ENCODE measurements at regions not wholly inside any gene's neighbourhood (a gene's known extent, or its start where the extent isn't known, plus 50 kb on each side); places are given as distances from the start of the nearest gene placed in this dataset.
"Not testable (repeated sequence)": the region's sequence is repeated elsewhere in the genome, so short reads cannot be mapped to it uniquely, and the experiment has no call there.

- no peak for DNase-seq
These were observed 1787.0 kb upstream of the PIK3C3 start for GRCh38 chr18:40168026-40168425.

- DNase-seq: no peak
These were observed 1791.8 kb upstream of the PIK3C3 start for GRCh38 chr18:40163254-40163653.

GRCh38 chr18:40160361-40160760 lies 1794.7 kb upstream of the PIK3C3 start:
- no peak for DNase-seq

DNA sequence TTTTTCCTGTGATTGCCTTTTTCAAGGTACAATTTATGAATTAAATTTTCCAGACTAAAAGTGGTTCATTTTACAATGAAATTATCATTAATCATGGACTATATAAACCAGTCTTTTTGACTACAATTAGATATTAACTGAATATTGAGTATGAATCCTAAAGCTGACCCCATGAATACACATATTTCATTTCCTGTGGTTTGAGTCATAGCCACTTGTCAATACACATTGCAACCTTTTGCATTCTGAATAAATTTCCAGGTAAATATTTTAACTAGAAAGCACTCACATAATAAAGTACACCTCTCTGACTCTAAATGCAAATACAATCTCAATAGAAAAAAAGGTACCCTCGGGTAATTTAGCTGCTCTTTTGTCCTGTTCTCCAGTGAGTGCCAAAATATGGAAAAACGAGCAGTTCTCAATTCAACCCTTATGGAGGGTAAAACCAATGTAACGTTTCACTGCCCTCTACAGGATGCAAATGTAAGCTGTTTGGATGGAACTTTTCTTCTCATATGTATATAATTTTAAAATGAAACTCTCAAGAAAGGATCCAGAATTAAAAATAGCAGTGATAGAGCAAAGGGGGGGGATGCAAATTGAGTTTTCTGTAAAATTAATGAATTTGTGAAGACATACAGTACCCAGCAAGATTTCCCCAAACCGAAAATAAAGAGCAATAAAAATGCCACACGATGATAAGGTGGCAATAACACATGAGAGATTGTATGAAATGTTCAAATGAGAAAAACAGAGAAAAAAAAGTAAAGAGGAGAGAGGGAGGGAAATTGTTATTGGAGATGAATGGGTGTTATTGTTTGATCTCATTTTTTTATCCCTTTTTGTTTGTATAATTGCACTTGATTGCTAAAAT lies 1795.7 kb upstream of the PIK3C3 start:
- no peak for DNase-seq

DNA sequence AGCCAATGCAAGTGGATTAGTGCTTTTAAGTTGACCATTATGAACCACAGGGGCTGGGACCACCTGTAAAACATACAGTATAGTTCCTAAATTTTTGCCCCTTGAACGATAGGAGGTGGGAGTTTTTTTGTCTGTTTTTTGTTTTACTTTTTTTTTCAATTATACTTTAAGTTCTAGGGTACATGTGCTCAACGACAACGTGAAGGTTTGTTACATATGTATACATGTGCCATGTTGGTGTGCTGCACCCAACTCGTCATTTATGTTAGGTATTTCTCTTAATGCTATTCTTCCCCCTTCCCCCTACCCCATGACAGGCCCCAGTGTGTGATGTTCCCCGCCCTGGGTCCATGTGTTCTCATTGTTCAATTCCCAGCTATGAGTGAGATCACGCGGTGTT lies 1797.9 kb upstream of the PIK3C3 start:
- DNase-seq: no peak

DNA sequence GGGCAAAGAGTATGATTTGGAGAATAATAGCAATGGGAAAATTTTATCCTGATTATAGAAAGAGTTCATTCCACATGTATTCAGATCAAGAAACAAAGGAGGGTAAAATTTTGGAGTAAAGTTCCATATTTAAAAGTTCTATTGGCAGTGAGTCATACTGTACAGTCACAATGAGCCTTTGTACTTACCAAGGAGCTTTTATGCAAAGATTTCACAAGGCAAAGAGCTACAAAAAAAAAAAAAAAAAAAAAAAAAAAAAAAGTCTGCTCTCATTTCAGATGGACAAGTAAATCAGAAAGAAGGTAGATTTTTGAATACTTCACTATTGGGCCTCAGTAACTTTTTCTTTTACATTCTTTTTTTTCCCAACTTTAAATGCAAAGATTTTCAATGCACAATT lies 1802.2 kb upstream of the PIK3C3 start:
- no peak for DNase-seq

DNA sequence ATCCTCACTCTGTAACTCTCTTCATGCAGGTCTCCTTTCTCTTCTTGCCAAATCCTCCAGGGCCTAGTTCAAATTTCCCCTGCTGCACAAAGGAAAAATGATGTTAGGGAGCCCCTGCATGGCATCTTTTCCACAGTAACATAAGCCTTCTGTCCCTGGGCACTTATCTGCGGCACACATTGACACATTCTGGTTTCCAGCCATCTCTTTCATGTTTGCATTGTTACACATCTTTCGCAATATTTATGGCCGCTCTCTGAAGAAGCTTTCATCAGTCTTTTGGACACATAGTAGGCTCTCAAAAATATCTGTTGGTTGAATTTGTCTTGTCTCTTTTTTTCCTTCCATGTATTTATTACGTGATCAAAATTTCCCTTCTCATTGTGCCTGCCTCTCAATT lies 1806.1 kb upstream of the PIK3C3 start:
- no peak for DNase-seq

DNA sequence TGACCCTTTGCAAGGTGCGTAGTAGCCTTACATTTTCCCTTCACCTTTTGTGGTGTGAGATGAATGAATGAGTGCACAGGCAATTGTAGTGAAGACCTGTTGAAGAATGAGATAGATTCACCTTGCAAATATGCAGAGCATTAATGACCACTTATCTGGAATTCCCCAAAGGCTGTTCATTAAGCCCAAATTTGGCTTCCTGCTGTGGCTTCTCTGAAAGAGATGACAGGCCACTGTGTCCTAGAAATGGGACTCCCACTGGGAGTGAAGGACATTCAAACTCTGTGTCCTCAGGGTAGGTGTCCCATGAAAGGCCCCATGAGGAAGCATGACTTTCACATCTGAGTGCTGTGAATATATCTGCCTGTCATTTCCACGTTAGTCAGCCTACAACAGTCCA lies 1821.8 kb upstream of the PIK3C3 start:
- no peak for DNase-seq

DNA sequence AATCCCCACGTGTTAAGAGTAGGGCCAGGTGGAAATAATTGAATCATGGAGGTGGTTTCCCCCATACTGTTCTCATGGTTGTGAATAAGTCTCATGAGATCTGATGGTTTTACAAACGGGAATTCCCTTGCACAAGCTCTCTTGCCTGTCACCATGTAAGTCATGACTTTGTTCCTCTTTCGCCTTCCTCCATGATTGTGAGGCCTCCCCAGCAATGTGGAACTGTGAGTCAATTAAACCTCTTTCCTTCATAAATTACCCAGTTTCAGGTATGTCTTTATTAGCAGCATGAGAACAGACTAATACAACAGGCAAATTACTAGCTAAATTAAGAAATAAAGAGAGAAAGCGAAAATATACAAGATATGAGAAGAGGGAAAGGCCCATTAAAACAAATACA lies 1822.6 kb upstream of the PIK3C3 start:
- not testable (repeated sequence) for DNase-seq

DNA sequence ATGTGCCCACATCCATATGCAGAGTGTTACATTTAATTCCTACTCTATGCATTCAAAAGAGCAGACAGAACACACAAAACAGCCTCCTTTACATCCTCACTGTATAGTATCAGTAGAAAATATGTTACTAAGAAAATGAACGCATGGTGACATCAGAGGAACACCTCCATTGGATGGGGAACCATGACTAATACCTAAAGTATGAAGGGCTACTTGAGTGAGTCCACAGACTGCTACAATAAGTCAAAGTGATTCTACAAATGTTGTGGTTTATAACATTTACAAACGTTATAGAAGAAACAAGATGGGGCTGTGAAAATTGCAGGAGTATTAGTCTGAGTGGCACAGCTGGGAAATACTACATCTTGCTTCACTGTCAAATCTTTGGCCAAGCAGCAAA lies 1830.9 kb upstream of the PIK3C3 start:
- no peak for DNase-seq

DNA sequence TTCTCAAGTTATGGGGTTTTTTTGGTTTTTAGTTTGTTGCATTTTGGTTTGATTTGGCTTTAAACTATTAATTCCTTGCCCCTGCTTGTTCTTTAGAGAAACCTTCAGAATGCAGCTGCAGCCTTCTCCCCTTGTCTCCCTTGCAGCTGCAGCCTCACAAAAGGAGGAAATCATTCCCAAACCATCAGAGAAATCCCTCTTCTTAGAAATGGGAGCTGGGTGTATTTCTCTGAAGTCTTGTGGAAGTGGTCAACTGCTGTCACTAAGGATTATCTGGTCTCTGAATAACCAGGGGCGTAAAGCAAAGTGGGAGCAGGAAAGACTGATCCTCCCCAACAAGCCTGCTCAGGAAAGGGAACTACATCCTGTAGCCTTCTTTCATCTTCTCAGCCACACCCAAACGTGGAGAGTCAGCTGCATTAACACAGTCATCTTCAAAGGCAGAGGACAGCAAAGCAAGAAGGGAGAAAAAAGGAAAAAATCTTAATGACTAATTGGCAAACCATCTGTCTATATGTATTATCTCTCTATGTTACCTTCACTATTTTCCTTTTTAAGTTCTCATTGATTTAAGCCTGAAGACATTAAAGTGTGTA lies 1834.1 kb upstream of the PIK3C3 start:
- no peak for DNase-seq

- no peak for DNase-seq
These were observed 1834.7 kb upstream of the PIK3C3 start for GRCh38 chr18:40120356-40120755.

DNA sequence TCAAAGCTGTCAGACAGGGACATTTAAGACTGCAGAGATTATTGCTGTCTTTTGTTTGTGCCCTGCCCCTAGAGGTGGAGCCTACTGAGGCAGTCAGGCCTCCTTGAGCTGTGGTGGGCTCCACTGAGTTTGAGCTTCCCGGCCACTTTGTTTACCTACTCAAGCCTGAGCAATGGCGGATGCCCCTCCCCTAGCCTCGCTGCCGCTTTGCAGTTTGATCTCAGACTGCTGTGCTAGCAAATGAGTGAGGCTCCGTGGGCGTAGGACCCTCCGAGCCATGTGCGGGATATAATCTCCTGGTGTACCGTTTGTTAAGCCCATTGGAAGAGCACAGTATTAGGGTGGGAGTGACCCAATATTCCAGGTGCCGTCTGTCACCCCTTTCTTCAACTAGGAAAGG lies 1835.5 kb upstream of the PIK3C3 start:
- not testable (repeated sequence) for DNase-seq

DNA sequence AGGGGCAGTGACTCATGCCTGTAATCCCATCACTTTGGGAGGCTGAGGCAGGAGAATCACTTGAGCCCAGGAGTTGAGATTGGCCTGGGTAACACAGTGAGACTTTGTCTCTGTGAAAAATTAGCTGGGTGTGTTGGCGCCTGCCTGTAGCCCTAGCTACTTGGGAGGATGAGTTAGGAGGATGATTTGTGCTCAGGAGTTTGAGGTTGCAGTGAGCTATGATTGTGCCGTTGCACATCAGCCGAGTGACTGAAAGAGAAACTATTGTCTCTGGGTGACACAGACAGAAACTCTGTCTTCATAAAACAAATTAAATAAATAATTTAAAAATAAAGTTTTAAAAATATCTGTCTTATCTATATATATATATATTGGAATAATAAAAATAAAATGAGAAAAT lies 1844.6 kb upstream of the PIK3C3 start:
- DNase-seq: no peak

GRCh38 chr18:40109252-40110049 lies 1845.6 kb upstream of the PIK3C3 start:
- DNase-seq: no peak

DNA sequence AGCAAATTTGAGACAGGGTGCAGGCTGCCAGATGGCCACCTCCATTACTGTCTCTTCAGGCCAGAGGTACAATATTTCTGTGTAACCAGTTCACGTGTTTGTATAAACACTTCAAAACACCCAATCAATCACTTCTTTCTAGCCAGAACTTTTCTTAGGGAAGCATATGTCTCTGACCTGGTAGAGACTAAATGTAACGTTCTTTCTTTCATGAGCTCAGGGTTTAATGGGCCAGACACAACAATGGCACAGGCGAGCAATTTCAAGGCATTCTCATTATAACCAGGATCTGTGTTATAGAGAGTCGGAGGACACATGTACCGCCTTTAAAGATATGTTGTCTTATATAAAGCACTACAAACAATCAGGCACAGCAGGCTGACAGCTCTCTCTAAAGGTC lies 1846.4 kb upstream of the PIK3C3 start:
- no peak for DNase-seq

DNA sequence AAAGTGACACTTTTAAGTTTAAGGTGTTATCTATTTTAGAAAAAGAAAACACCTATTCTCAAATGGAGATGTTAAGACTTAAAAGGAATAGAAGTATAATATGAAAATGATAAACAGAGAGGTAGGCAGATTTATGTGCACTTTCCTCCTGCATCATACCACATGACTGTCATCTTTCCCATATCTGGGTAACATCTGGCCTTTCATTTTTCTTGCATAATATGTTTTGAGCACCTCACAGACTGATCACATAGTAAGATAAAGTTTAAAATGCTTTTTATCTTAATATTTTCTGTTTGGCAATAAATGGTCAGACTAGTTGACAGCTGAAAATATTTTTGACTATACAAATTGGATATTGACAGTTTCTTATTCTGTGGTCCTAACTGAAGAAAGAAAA lies 1852.1 kb upstream of the PIK3C3 start:
- no peak for DNase-seq

GRCh38 chr18:40099641-40100040 lies 1855.4 kb upstream of the PIK3C3 start:
- DNase-seq: no peak

DNA sequence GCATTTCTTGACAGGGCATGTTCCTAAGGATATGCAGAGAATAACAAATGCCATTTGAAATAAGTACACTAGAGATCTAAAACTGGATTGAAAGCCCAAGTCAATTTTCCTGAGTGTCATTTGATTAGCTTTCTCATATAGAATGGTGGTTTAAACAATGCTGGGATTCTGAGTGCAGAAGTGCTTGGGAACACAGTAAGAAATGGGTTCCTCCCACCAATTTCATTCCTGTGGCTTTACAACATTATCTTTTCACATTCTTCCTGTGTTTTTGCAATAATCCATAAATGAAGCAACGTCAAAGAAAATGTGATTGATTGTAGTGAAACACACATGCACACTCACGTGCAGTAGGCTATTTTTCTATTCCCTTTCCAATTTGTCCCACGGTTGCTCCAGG lies 1858.4 kb upstream of the PIK3C3 start:
- DNase-seq: no peak

DNA sequence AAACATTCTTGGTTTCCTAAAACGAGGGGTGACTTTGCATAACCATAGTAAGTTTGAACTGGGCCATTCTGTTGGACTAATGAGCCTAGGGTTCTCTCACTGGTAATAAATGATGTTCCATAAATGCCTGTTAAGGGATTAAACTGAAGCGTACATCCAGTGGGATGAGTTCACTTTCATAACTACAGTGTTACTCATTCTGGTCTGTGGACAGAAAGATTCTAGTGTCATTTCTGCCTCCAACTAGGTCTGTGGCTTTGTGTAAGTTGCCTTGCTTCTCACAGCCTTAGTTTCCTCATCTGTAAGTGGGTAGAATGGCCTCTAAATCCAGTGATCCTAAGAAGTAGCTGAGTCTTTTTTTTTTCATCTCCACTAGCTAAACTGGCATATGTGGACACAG lies 1860.6 kb upstream of the PIK3C3 start:
- DNase-seq: no peak

DNA sequence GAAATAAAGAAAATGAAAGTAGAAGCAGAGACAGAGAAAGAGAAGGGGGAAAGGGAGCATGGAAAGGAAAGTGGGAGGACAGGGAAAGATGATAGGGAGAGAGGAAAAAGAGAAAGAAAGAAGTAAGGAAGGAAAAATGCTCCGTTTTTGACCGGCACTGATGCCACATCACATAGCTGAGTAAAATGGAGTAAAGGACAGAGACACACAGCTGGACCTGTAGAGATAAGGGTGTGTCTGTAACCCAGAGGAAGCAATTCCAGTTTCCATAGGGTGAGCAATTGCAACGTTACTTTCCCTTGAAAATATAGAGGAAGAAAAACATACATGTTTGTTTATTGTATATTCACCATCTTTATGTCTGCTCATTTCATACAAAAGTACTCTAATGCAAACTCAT lies 1866.9 kb upstream of the PIK3C3 start:
- DNase-seq: no peak

- DNase-seq: no peak
These were observed 1875.2 kb upstream of the PIK3C3 start for GRCh38 chr18:40079786-40080185.

DNA sequence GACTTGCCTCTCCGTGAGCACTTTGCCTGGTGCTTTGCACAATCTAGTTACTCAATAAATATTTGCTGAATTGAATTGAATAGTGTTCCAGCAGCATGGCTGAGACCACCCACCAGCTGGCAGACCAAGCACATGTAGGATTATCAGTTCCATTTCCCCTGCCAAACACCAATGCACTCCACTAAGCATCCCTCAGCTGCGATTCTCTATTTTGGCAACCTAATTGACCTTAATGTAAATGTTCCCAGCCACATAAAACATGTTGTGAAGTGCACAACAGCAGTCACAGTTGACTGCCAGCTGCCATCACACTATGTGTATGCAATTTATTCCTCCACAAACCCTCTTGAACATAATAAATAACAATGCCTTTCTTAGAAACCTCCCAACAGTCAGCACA lies 1879.4 kb upstream of the PIK3C3 start:
- DNase-seq: no peak

GRCh38 chr18:40072761-40073160 lies 1882.3 kb upstream of the PIK3C3 start:
- DNase-seq: no peak

Data from CD4-positive, alpha-beta T cell treated with Interleukin-4 for 4 hours (primary cell).